ENCODE measurements at regions not wholly inside any gene's neighbourhood (a gene's known extent, or its start where the extent isn't known, plus 50 kb on each side); places are given as distances from the start of the nearest gene placed in this dataset.

DNA sequence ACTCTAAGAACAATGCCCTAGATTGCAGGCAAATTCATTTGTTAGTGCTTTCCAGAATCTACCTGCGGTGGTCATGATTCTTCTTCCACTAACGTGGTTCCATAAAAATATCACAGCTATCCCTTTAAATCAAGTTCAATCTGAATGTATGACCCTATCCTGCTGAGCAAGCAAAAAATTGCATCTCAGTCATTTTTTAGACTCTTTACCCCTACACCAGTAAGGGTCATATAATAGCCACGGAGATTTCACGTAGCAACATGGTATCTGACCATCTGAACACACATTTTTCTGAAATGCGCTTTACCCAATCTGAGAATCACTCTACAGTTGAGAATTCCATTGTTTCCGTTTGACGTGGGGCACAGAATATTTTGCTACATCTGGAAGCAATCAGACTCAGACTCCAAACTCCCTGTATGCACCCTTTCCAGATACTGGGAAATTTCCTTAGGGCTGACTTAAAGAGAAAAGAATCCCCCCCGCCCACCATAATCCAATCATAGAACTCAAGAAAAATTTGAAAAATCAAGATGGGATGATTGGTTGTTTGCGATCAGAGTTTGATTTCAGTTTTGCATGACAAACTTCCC lies 699.2 kb upstream of the ZP4 start:
- DNase-seq (ENCODE audit: extremely low spot score): no peak
- TF ChIP-seq, protein P1, sequence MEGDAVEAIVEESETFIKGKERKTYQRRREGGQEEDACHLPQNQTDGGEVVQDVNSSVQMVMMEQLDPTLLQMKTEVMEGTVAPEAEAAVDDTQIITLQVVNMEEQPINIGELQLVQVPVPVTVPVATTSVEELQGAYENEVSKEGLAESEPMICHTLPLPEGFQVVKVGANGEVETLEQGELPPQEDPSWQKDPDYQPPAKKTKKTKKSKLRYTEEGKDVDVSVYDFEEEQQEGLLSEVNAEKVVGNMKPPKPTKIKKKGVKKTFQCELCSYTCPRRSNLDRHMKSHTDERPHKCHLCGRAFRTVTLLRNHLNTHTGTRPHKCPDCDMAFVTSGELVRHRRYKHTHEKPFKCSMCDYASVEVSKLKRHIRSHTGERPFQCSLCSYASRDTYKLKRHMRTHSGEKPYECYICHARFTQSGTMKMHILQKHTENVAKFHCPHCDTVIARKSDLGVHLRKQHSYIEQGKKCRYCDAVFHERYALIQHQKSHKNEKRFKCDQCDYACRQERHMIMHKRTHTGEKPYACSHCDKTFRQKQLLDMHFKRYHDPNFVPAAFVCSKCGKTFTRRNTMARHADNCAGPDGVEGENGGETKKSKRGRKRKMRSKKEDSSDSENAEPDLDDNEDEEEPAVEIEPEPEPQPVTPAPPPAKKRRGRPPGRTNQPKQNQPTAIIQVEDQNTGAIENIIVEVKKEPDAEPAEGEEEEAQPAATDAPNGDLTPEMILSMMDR (IDR thresholded peaks at IDR 0.05; ENCODE audit: control extremely low read depth, extremely low read depth, low read depth, missing control alignments): no peak
- ChIA-PET POLR2A (no interaction called here), CTCF (interaction anchor here (1.3 kb wide), 1 partner anchor 33 kb away, joined by 3 read pairs; no protein-coding TSS in a partner anchor)

DNA sequence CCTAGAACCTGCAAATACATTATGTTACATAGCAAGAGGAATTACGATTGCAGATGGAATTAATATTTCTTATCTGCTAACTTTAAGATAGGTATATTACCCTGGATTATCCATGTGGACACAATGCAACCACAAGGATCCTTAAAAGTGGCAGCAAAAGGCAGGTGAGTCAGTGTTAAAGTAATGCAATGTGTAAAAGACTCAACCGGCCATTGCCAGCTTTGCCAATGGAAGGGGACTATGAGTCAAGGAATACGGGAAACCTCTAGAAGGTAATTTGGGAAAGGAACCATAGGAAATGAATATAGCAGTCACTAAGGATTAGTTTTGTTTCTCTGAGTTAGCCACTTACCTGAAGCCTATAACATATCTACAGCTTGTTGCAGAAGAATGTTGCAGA lies 692.1 kb upstream of the ZP4 start:
- TF ChIP-seq, protein P1 (IDR thresholded peaks at IDR 0.05; ENCODE audit: control extremely low read depth, extremely low read depth, low read depth, missing control alignments): no peak
- no peak for DNase-seq (ENCODE audit: extremely low spot score)
- ChIA-PET POLR2A (no interaction called here), CTCF (interaction anchor here (0.8 kb wide), 1 partner anchor 34 kb away, joined by 3 read pairs; no protein-coding TSS in a partner anchor)

DNA sequence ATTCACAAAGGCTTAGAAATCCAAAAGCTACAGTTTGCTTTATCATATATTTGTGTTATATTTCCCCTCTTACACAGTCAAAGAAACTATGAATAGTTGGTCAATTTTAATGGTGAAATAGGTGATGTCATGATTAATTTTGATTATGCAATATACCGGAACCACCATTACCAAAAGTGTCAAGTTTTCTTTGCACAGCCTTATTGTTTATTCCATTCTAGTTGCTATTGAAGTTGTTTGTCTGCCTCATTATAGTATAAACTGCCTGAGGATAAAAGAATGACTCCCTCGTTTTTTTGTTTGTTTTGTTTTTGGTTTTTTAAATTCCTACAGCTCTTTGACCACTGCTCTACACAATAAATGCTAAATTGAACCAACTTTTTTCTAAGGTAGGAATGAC lies 690.6 kb upstream of the ZP4 start:
- ChIA-PET CTCF (no interaction called here), POLR2A (no interaction called here)
- no peak for DNase-seq (ENCODE audit: extremely low spot score)
- TF ChIP-seq, protein P1 (IDR thresholded peaks at IDR 0.05; ENCODE audit: control extremely low read depth, extremely low read depth, low read depth, missing control alignments): no peak

DNA sequence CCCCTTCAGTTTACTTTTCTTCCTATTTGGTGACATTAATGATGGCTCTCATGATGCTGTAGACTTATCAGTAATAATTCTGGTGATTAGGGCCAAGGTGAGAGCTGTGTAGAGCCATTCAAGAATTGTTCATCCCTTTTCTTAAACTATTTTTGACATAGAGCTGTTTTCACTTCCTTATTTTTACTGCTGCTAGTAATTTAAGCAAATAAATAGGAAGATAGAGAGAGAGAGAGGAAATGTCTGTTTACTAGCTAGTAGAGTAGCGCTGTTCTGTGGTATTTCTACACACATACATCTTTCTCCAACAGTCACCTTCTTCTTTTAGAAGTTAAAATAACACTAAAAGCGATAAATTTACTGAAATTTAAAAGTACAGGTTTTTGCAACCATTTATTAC lies 678.0 kb upstream of the ZP4 start:
- TF ChIP-seq, protein P1 (IDR thresholded peaks at IDR 0.05; ENCODE audit: control extremely low read depth, extremely low read depth, low read depth, missing control alignments): no peak
- ChIA-PET CTCF (no interaction called here), POLR2A (no interaction called here)
- DNase-seq (ENCODE audit: extremely low spot score): no peak

DNA sequence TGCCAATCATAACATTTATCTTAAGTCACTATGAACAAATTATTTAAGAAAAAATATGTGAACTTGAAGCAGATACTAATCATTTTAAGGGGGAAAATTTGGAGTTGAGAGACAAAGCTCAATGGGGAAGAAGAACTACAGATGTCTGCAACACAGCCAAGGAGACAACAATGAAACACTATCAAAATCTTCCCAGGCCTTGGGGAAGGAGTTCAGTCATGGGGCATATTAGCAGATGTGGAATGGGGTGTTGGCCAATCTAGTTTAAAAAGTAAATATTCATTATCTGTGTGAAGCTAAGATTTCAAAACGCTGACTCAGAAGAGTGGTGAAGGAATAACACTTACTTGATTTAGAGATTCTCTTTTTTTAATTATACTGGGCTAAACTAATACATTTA lies 671.6 kb upstream of the ZP4 start:
- POLR2A ChIA-PET: no interaction called here

DNA sequence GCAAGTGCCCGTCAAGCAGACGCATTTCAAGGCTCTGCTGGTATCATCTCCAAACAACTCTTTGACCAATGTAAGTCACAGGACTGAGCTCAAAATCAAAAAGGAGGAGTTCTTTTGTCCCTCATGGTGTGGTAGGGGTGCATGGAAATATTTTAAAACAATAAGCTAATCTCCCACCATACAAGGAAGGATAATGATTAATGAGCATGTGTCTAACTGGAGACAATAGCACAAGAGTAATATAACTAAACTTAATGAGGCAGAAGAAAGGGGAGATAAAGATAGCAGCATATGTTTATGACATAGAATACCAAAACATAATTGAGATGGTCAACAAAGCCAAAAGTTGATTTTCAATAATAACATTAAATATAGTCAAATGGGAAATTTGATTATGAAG lies 668.0 kb upstream of the ZP4 start:
- no peak for DNase-seq (ENCODE audit: extremely low spot score)
- TF ChIP-seq, protein P1 (IDR thresholded peaks at IDR 0.05; ENCODE audit: control extremely low read depth, extremely low read depth, low read depth, missing control alignments): no peak
- ChIA-PET POLR2A (no interaction called here), CTCF (no interaction called here)

More for the DNA sequence above, 671.6 kb upstream of the ZP4 start:
- CTCF ChIA-PET: interaction anchor here (1.6 kb wide), 1 partner anchor 19 kb away, joined by 3 read pairs; no protein-coding TSS in a partner anchor
- TF ChIP-seq, protein P1 (IDR thresholded peaks at IDR 0.05; ENCODE audit: control extremely low read depth, extremely low read depth, low read depth, missing control alignments): no peak
- DNase-seq (ENCODE audit: extremely low spot score): no peak
